HG03558 (cell line): ENCODE measurements at regions not wholly inside any gene's neighbourhood (a gene's known extent, or its start where the extent isn't known, plus 50 kb on each side); places are given as distances from the start of the nearest gene placed in this dataset.

Source experiments
- ATAC-seq: cut with Tn5 transposase; IDR thresholded peaks from one replicate; pipeline ENCODE4 v1.9.1; 2021; ENCODE audit warnings: moderate number of reproducible peaks; ENCODE audit not compliant: unreplicated experiment; ENCODE audit errors: extremely low read depth

- ATAC-seq, result no peak
These were observed 175.8 kb downstream of the IRS1 start for GRCh38 chr2:226623587-226624368.

- no peak for ATAC-seq
These were observed 177.1 kb downstream of the IRS1 start for GRCh38 chr2:226622484-226622883.

- ATAC-seq, result no peak
These were observed 179.4 kb downstream of the IRS1 start for GRCh38 chr2:226620176-226620575.

- ATAC-seq, result no peak
These were observed 179.9 kb downstream of the IRS1 start for GRCh38 chr2:226619707-226620106.

- ATAC-seq, result no peak
These were observed 180.6 kb downstream of the IRS1 start for GRCh38 chr2:226618875-226619605.

- no peak for ATAC-seq
These were observed 181.1 kb downstream of the IRS1 start for GRCh38 chr2:226618544-226618874.

GRCh38 chr2:226615891-226616290 is 183.7 kb downstream of the IRS1 start:
- no peak for ATAC-seq

GRCh38 chr2:226611944-226612318 is 187.7 kb downstream of the IRS1 start:
- ATAC-seq, result no peak

GRCh38 chr2:226611196-226611943 is 188.2 kb downstream of the IRS1 start:
- no peak for ATAC-seq

GRCh38 chr2:226609366-226609765 is 190.3 kb downstream of the IRS1 start:
- ATAC-seq, result no peak

GRCh38 chr2:226608451-226608850 is 191.2 kb downstream of the IRS1 start:
- ATAC-seq, result no peak

GRCh38 chr2:226607379-226607778 is 192.2 kb downstream of the IRS1 start:
- no peak for ATAC-seq

GRCh38 chr2:226605642-226606041 is 194.0 kb downstream of the IRS1 start:
- no peak for ATAC-seq

GRCh38 chr2:226603606-226604005 is 196.0 kb downstream of the IRS1 start:
- ATAC-seq, result no peak

- ATAC-seq, result no peak
These were observed 197.5 kb downstream of the IRS1 start for GRCh38 chr2:226601881-226602662.

- ATAC-seq, result no peak
These were observed 198.8 kb downstream of the IRS1 start for GRCh38 chr2:226600802-226601201.

- no peak for ATAC-seq
These were observed 199.4 kb downstream of the IRS1 start for GRCh38 chr2:226600184-226600583.

- ATAC-seq, result no peak
These were observed 210.6 kb downstream of the IRS1 start for GRCh38 chr2:226589043-226589442.

GRCh38 chr2:226585130-226585561 is 214.5 kb downstream of the IRS1 start:
- ATAC-seq, result no peak

- no peak for ATAC-seq
These were observed 215.0 kb downstream of the IRS1 start for GRCh38 chr2:226584518-226585055.
